ENCODE measurements at regions not wholly inside any gene's neighbourhood (a gene's known extent, or its start where the extent isn't known, plus 50 kb on each side); places are given as distances from the start of the nearest gene placed in this dataset.

DNA sequence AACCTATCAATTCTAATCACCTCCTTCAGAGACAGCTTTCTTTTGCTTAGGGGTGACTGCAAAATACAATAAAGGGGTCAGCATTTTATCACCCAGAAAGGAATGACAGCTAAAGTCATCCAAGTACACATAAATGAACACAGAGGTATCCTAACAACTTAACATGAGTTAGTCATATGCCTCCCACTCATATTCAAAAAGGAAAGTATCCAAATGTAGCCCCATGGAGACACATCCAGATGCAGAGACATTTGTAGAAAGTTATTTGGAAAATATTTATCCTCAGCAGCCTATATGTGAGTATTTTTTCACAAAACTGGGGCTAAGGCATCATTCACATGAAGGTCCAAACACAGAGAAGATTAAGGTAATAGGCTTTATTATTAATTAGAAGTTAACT is 1579.7 kb upstream of the SLC39A10 start:
- TF ChIP-seq PHF8 (IDR thresholded peaks at IDR 0.05; ENCODE audit: borderline replicate concordance, low read depth) (no peak), POLR2A (IDR thresholded peaks at IDR 0.05; ENCODE audit: low read length) (no peak), RFX5 (IDR thresholded peaks at IDR 0.05) (no peak), CHD2 (IDR thresholded peaks at IDR 0.05; ENCODE audit: low read length, partially characterized antibody) (no peak), KDM1A (IDR thresholded peaks at IDR 0.05; ENCODE audit: low read depth) (no peak), HDAC2 (IDR thresholded peaks at IDR 0.05) (no peak), ESRRA (IDR thresholded peaks at IDR 0.05; ENCODE audit: borderline replicate concordance, low read length) (no peak), ZSCAN20 (CRISPR knock-in tag; IDR thresholded peaks at IDR 0.05) (no peak), TP53 (CRISPR knock-in tag; IDR thresholded peaks at IDR 0.05) (no peak)
- TF ChIP-seq, protein P1, sequence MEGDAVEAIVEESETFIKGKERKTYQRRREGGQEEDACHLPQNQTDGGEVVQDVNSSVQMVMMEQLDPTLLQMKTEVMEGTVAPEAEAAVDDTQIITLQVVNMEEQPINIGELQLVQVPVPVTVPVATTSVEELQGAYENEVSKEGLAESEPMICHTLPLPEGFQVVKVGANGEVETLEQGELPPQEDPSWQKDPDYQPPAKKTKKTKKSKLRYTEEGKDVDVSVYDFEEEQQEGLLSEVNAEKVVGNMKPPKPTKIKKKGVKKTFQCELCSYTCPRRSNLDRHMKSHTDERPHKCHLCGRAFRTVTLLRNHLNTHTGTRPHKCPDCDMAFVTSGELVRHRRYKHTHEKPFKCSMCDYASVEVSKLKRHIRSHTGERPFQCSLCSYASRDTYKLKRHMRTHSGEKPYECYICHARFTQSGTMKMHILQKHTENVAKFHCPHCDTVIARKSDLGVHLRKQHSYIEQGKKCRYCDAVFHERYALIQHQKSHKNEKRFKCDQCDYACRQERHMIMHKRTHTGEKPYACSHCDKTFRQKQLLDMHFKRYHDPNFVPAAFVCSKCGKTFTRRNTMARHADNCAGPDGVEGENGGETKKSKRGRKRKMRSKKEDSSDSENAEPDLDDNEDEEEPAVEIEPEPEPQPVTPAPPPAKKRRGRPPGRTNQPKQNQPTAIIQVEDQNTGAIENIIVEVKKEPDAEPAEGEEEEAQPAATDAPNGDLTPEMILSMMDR (IDR thresholded peaks at IDR 0.05): no peak
